Activated CD4-positive, alpha-beta T cell treated with anti-CD3 and anti-CD28 coated beads, Interleukin-2, amount 50 U/mL, for 1 hour (primary cell): ENCODE measurements at regions not wholly inside any gene's neighbourhood (a gene's known extent, or its start where the extent isn't known, plus 50 kb on each side); places are given as distances from the start of the nearest gene placed in this dataset.

ENCODE experiments used
- DNase-seq: peaks from one replicate; pipeline ENCODE4 v3.0.0-alpha.2; 2020

GRCh38 chrX:39875834-39876628, 221.7 kb downstream of the BCOR start:
- no peak for DNase-seq

DNA sequence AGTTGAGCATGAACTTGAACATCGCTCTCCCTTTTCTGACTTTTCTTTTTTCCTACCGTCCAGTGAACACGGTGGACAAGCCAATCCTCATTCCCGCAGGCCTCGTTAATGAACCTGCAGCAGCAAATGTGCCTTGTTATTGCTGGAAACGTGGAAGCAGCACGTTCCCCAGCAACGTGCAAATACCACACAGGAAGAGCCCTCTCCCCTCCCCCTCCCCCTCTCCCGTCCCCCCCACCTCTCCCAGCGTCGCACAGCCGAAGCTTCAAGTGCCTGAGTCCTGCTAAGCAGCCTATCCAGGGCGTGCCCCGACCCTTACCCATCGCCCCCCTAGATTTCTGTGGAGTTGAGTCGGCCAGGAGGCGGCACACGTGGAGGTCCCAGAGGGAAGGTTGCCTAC, 219.9 kb downstream of the BCOR start:
- no peak for DNase-seq

GRCh38 chrX:39883666-39884065, 214.1 kb downstream of the BCOR start:
- no peak for DNase-seq

GRCh38 chrX:39886282-39886681, 211.5 kb downstream of the BCOR start:
- DNase-seq = no peak

- DNase-seq = no peak
Measured at GRCh38 chrX:39888730-39889129, 209.0 kb downstream of the BCOR start.

GRCh38 chrX:39889704-39890103, 208.1 kb downstream of the BCOR start:
- DNase-seq = no peak

GRCh38 chrX:39890807-39891206, 207.0 kb downstream of the BCOR start:
- no peak for DNase-seq

DNA sequence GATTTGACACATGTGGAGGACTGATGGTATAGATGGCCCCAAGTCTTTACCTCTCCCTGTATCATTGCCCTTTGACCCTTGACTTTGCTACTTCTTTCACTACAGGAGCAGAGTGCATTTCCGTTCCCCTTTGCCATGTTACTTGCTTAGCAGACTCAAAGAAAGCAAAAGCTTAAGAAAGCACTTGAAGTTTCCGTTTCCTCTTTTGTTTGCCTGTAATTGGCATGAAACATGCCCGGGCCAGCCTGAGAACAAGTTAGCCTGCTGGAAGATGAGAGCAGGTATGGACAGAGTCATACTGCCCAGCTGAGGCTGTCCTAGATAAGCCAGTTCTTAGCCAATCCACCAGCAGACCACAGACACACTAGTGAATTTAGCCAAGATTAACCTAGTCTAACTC, 206.0 kb downstream of the BCOR start:
- DNase-seq = no peak

- DNase-seq = no peak
Measured at GRCh38 chrX:39893417-39894338, 204.1 kb downstream of the BCOR start.

DNA sequence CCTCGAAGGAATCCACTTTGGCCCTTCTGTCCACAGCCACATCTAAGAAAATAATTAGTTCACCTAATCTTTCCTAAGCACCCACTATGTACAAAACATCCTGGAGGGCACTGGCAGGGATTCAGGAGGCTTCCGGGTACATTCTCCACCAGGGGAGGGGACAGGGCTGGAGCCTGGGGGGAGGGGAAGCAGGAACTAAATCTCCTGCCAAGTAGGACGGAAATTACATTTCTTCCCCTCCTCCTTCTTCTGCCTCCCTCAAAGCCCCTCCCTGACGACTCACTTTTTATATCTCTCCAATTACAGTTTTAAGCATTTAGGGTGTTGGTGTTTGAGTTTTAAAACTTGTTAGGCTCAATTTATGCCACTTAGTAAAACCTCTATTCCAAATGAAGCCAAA, 203.1 kb downstream of the BCOR start:
- DNase-seq = no peak

- no peak for DNase-seq
Measured at GRCh38 chrX:39895218-39896110, 202.3 kb downstream of the BCOR start.

DNA sequence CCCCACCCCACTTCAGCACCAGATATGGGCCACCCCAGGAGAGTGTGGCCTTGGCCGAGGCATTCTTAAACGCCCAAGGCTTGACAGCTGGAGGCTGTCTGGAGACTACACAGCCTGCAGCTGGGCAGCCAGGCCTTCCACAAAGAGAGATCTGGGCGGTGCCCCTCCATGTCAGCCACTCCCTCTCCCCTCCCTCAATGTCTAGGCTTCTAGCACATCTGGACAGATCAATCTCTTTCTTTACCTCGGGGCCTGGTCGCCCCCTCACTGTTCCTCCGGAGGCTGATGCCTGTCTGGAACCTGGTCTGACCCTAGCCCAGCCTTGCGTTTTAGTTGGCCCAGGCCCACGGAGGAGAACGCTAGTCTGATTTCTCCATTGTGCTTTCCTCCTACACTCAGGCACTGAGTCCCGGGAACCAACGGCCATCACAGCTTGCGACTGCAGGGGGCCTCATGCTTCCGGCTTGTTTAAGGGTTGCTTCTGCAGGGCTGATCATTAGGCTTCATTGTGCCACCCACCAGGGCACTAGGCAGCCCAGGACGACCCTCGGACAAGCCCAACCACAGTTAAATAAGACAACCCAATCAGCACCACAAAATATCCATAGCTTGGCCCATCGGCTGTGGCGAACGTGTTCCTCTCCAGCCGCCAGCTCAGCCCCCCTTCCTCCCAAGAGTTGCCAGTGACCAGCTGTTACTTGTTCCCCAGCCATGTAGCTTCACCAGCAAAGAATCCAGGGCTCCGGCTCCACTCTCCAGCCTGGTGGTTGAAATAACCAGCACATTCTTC, 200.6 kb downstream of the BCOR start:
- no peak for DNase-seq

DNA sequence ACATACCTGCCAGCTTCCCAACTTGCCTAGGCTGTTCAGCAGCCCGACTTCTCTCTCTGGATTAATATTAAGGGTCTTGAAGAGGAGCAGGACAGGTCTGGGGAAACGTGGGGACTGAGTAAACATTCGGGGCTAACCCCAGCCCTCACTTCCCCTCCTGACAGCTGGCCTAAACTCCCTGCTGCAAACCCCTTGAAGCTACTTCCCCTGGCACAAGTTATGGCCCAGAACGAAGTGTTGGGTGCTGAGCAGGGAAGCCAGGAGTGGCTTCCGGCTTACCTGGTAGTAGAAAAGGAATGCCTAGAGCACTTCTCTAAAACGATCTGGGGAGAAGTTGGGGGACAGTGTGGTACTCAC, 200.0 kb downstream of the BCOR start:
- no peak for DNase-seq

- DNase-seq = no peak
Measured at GRCh38 chrX:39898147-39898546, 199.6 kb downstream of the BCOR start.

- no peak for DNase-seq
Measured at GRCh38 chrX:39899059-39899458, 198.7 kb downstream of the BCOR start.

DNA sequence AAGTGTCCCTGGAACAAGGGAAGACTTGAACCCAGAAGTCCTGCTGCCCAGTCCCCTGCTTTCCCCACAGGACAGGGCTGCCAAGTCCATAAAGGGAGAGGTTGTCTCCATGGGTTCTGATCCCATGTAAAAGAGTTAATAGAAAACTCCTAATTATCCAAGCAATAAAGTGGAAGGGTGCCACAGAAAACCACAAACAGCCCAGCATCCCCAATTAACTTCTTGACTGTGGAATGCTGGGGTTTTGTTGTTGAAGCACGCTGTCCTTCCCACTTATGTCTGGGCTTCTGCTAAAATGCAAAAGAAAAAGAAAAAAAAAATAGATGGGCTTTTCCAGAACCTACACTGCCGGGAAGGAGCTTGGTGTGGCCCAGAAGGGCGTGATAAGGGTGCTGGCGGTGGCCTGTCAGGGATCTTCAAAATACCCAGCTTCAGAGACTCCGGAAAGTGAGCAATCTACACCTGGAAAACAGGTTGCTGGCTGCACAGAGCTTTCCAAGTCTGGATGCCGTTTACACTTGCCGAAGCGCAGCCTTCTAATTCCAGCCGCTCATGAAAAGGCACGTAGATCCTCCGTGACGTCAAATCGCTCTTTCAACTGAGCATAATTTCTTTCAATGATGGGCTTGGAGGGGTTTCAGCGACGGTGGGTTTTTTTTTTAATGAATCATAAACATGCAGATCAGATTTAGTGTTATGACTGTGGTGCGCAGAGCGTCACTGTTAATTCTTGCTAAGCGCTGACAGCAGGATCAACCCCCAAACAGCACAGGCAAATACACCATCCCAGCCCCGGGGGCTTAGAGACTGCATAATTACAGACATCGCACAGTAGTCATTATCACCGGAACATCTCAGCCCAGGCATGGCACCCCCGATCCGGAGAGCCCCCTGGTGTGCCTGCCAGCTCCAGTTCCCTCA, 197.6 kb downstream of the BCOR start:
- no peak for DNase-seq

DNA sequence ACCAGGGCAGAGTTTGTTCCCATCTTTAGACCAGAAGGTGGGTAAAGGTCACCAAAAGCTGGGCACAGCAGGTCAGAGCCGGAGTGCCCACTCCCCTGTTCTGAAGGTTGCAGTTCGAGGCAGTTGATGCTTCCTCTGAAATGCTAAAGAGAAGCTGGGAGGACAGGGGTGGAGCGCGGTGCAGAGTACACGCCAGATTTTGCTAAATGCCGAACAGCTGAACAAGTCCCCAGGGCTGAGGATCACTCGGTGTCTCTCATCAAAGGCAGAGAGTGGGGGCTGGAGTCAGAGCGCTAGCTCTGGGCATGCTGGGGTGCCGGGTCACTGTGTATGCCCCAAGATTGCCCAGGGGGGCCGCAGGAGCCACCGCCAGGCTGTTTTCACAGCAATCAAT, 197.0 kb downstream of the BCOR start:
- DNase-seq = no peak

- no peak for DNase-seq
Measured at GRCh38 chrX:39903343-39903742, 194.4 kb downstream of the BCOR start.

- no peak for DNase-seq
Measured at GRCh38 chrX:39903937-39904336, 193.8 kb downstream of the BCOR start.

DNA sequence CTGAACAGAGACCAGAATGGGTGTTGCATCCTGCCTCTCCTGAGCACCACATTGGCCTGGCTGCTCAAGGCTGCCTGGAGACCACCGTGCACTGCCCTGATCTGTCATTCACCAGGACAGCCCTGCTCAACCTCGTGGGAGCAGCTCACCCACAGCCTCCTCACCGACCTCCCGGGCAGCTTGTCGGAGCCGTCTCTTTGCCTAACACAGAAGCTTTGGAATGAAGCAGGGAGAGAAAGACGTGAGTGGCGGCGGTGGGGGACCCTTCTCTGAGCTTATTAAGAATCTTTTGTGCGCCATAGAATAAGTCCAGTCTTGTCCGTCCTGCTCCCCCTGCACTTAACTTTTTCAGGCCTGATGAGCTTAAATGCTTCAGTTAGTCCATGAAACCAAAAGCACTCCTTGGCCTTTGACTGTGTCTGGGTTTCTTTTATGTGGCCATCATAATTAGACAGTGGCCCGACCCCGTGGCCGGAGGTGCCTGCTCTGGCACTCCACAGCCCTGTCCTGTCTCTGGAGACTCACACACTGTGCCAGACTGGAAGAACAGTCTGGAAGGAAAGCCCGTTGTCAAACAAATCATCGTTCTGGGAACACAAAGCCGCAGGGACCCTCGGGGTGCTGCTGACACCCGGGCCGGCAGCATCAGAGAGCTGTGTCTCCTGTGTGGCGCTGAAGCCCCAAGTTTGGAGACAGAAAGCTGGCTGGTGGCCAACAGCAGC, 192.8 kb downstream of the BCOR start:
- DNase-seq = no peak

- no peak for DNase-seq
Measured at GRCh38 chrX:39905538-39905891, 192.2 kb downstream of the BCOR start.
